Parathyroid adenoma (tissue), 2 donors: ENCODE measurements at regions not wholly inside any gene's neighbourhood (a gene's known extent, or its start where the extent isn't known, plus 50 kb on each side); places are given as distances from the start of the nearest gene placed in this dataset.

Experiments
- H2AFZ ChIP-seq: fragments of 300-600 bp; sonication (generic); one replicate; pipeline ENCODE4 v1.7.0; 2017; ENCODE audit warnings: antibody characterized with exemption, mild to moderate bottlenecking
- H3K27ac ChIP-seq: fragments of 300-600 bp; sonication (generic); one replicate; pipeline ENCODE4 v1.7.0; 2017
- H3K27me3 ChIP-seq: fragments of 300-600 bp; sonication (generic); one replicate; pipeline ENCODE4 v1.7.0; 2017; ENCODE audit warnings: low read length; ENCODE audit not compliant: control insufficient read depth, insufficient read depth
- H3K36me3 ChIP-seq: fragments of 300-600 bp; sonication (generic); one replicate; pipeline ENCODE4 v1.7.0; 2017; ENCODE audit warnings: low read length; ENCODE audit not compliant: control insufficient read depth, insufficient read depth
- H3K4me1 ChIP-seq: fragments of 300-600 bp; sonication (generic); one replicate; pipeline ENCODE4 v1.7.0; 2017; ENCODE audit warnings: control low read depth
- H3K4me2 ChIP-seq: fragments of 300-600 bp; sonication (generic); one replicate; pipeline ENCODE4 v1.7.0; 2017; ENCODE audit warnings: low read length
- H3K4me3 ChIP-seq: fragments of 300-600 bp; sonication (generic); one replicate; pipeline ENCODE4 v1.7.0; 2017; ENCODE audit warnings: low read depth, low read length
- H3K79me2 ChIP-seq: fragments of 300-600 bp; sonication (generic); one replicate; pipeline ENCODE4 v1.7.0; 2017; ENCODE audit warnings: control low read depth
- H3K9ac ChIP-seq: fragments of 300-600 bp; sonication (generic); one replicate; pipeline ENCODE4 v1.7.0; 2017; ENCODE audit warnings: mild to moderate bottlenecking
- H3K9me3 ChIP-seq: fragments of 300-600 bp; sonication (generic); one replicate; pipeline ENCODE4 v1.7.0; 2017; ENCODE audit warnings: low read length; ENCODE audit not compliant: control insufficient read depth
- CTCF ChIP-seq: fragments of 300-600 bp; sonication (generic); IDR thresholded peaks from one replicate; pipeline ENCODE4 v1.7.0; 2017; ENCODE audit warnings: antibody characterized with exemption, mild to moderate bottlenecking
- donor health status: primary hyperparathyroidism.

GRCh38 chr20:46791722-46792416 lies 82.4 kb downstream of the SLC2A10 start:
- no peak overlapping the region for H3K9ac ChIP-seq
- no peak overlapping the region for H2AFZ ChIP-seq
- no peak overlapping the region for H3K4me2 ChIP-seq
- H3K36me3 ChIP-seq, result no peaks in the 10 kb centered on the region
- no peaks in the 10 kb centered on the region for H3K79me2 ChIP-seq
- TF ChIP-seq CTCF, result no peak
- no peaks in the 10 kb centered on the region for H3K9me3 ChIP-seq
- no peaks in the 10 kb centered on the region for H3K27me3 ChIP-seq
- H3K4me1 ChIP-seq, result no peaks in the 10 kb centered on the region
- no peak overlapping the region for H3K27ac ChIP-seq
- H3K4me3 ChIP-seq, result no peak overlapping the region

GRCh38 chr20:46797206-46797605 lies 87.8 kb downstream of the SLC2A10 start:
- Histone ChIP-seq H3K9ac (no peak overlapping the region), H3K4me1 (no peaks in the 10 kb centered on the region), H3K79me2 (no peaks in the 10 kb centered on the region), H3K4me3 (no peak overlapping the region), H3K27me3 (no peaks in the 10 kb centered on the region), H3K36me3 (no peaks in the 10 kb centered on the region), H3K27ac (no peak overlapping the region), H3K9me3 (no peaks in the 10 kb centered on the region), H2AFZ (no peak overlapping the region), H3K4me2 (no peak overlapping the region)
- TF ChIP-seq CTCF, result no peak

- Histone ChIP-seq H3K4me2 (no peak overlapping the region), H3K36me3 (no peaks in the 10 kb centered on the region), H3K27me3 (no peaks in the 10 kb centered on the region), H3K4me3 (no peak overlapping the region), H3K79me2 (no peaks in the 10 kb centered on the region), H3K27ac (no peak overlapping the region), H3K4me1 (no peaks in the 10 kb centered on the region), H3K9me3 (no peaks in the 10 kb centered on the region), H3K9ac (no peak overlapping the region), H2AFZ (no peak overlapping the region)
- TF ChIP-seq CTCF, result no peak
Measured at GRCh38 chr20:46798430-46798829, 89.0 kb downstream of the SLC2A10 start.

- Histone ChIP-seq H2AFZ (no peak overlapping the region), H3K27me3 (no peaks in the 10 kb centered on the region), H3K4me1 (no peaks in the 10 kb centered on the region), H3K79me2 (no peaks in the 10 kb centered on the region), H3K4me3 (no peak overlapping the region), H3K4me2 (no peak overlapping the region), H3K9me3 (no peaks in the 10 kb centered on the region), H3K9ac (no peak overlapping the region), H3K36me3 (no peaks in the 10 kb centered on the region), H3K27ac (no peak overlapping the region)
- no peak for TF ChIP-seq CTCF
Measured at GRCh38 chr20:46799781-46800408, 90.4 kb downstream of the SLC2A10 start.

GRCh38 chr20:46800409-46800804 lies 91.0 kb downstream of the SLC2A10 start:
- no peaks in the 10 kb centered on the region for H3K36me3 ChIP-seq
- TF ChIP-seq CTCF, result no peak
- H3K4me2 ChIP-seq, result no peak overlapping the region
- H3K27ac ChIP-seq, result no peak overlapping the region
- no peak overlapping the region for H3K4me3 ChIP-seq
- H3K4me1 ChIP-seq, result no peaks in the 10 kb centered on the region
- H3K9ac ChIP-seq, result no peak overlapping the region
- no peak overlapping the region for H2AFZ ChIP-seq
- H3K79me2 ChIP-seq, result no peaks in the 10 kb centered on the region
- H3K27me3 ChIP-seq, result no peaks in the 10 kb centered on the region
- H3K9me3 ChIP-seq, result no peaks in the 10 kb centered on the region
